NCI-H128 (cell line): ENCODE measurements at regions not wholly inside any gene's neighbourhood (a gene's known extent, or its start where the extent isn't known, plus 50 kb on each side); places are given as distances from the start of the nearest gene placed in this dataset.
"Not testable (repeated sequence)": the region's sequence is repeated elsewhere in the genome, so short reads cannot be mapped to it uniquely, and the experiment has no call there.

Source experiments
- DNase-seq: peaks from one replicate; lab custom pipeline; 2025; ENCODE audit not compliant: unreplicated experiment; lab: John Stamatoyannopoulos, UW

- no peak for DNase-seq
These were observed 316.4 kb upstream of the RNF32 start for GRCh38 chr7:156324201-156324600.

- DNase-seq: not testable (repeated sequence)
These were observed 319.1 kb upstream of the RNF32 start for GRCh38 chr7:156321430-156321829.

GRCh38 chr7:156318926-156319325 is 321.6 kb upstream of the RNF32 start:
- DNase-seq: no peak

GRCh38 chr7:156318426-156318825 is 322.1 kb upstream of the RNF32 start:
- no peak for DNase-seq

GRCh38 chr7:156309016-156309620 is 331.5 kb upstream of the RNF32 start:
- DNase-seq: no peak

- DNase-seq: no peak
These were observed 333.4 kb upstream of the RNF32 start for GRCh38 chr7:156307193-156307592.

- DNase-seq: no peak
These were observed 335.2 kb upstream of the RNF32 start for GRCh38 chr7:156305351-156305750.

- DNase-seq: no peak
These were observed 357.8 kb upstream of the RNF32 start for GRCh38 chr7:156282816-156283215.

GRCh38 chr7:156279635-156280034 is 360.9 kb upstream of the RNF32 start:
- no peak for DNase-seq

GRCh38 chr7:156275292-156275691 is 365.3 kb upstream of the RNF32 start:
- DNase-seq: no peak

GRCh38 chr7:156274557-156274956 is 366.0 kb upstream of the RNF32 start:
- DNase-seq: no peak

- no peak for DNase-seq
These were observed 379.0 kb upstream of the RNF32 start for GRCh38 chr7:156261581-156261980.

- DNase-seq: no peak
These were observed 382.7 kb upstream of the RNF32 start for GRCh38 chr7:156257904-156258303.

- no peak for DNase-seq
These were observed 384.9 kb upstream of the RNF32 start for GRCh38 chr7:156255635-156256034.

- no peak for DNase-seq
These were observed 388.7 kb upstream of the RNF32 start for GRCh38 chr7:156251861-156252260.

GRCh38 chr7:156240532-156240931 is 400.0 kb upstream of the RNF32 start:
- no peak for DNase-seq

- DNase-seq: no peak
These were observed 402.0 kb upstream of the RNF32 start for GRCh38 chr7:156238366-156239133.

GRCh38 chr7:156237614-156238013 is 403.0 kb upstream of the RNF32 start:
- no peak for DNase-seq

GRCh38 chr7:156236936-156237599 is 403.5 kb upstream of the RNF32 start:
- no peak for DNase-seq

GRCh38 chr7:156236181-156236889 is 404.2 kb upstream of the RNF32 start:
- no peak for DNase-seq

GRCh38 chr7:156234666-156235494 is 405.7 kb upstream of the RNF32 start:
- no peak for DNase-seq
